Mucosa of stomach (tissue), 1 donor: ENCODE measurements at regions not wholly inside any gene's neighbourhood (a gene's known extent, or its start where the extent isn't known, plus 50 kb on each side); places are given as distances from the start of the nearest gene placed in this dataset.
A peak's percentile ranks its signal among the peaks of the same experiment; 100 is the strongest.

Source experiments
- H3K27me3 ChIP-seq: one replicate; pipeline ENCODE4 v1.7.0; 2013; ENCODE audit warnings: mild to moderate bottlenecking, low read length; ENCODE audit not compliant: control insufficient read depth, insufficient read depth
- H3K36me3 ChIP-seq: one replicate; pipeline ENCODE4 v1.7.0; 2013; ENCODE audit warnings: low read length; ENCODE audit not compliant: control insufficient read depth, insufficient read depth
- H3K4me1 ChIP-seq: one replicate; pipeline ENCODE4 v1.7.0; 2013; ENCODE audit warnings: mild to moderate bottlenecking, low read length; ENCODE audit not compliant: control insufficient read depth, insufficient read depth
- H3K4me3 ChIP-seq: one replicate; pipeline ENCODE4 v1.7.0; 2013; ENCODE audit warnings: low read length
- H3K9ac ChIP-seq: one replicate; pipeline ENCODE4 v1.7.0; 2013; ENCODE audit warnings: mild to moderate bottlenecking, low read length, moderate library complexity
- H3K9me3 ChIP-seq: one replicate; pipeline ENCODE4 v1.7.0; 2013; ENCODE audit warnings: mild to moderate bottlenecking, low read length, moderate library complexity; ENCODE audit not compliant: control insufficient read depth
- donor health status: Pancreatic carcinoma.

DNA sequence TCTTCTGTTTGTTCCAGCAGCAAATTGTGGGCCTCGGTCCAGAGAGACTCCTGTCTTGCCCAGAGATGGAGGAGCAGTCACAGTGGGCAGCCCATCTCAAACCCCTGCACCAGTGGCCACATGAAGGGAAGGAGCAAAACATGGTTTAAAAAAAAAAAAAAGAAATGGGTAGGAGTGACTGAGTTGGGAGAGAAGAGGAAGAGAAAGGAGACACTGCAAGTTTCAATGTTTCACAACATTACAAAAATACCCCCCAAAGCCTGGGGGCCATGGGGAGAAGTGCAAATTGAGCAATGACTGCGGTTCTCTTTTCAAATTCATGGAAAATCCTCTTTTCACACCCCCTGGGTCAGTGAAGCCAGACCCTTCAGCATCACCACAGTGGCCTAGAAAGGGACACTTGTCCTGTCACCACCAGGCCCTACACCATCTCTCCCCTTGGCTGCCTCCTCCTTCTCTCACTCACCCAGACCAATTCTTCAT lies 117.1 kb downstream of the ZFP36L2 start:
- no peak overlapping the region for H3K9ac ChIP-seq
- H3K4me1 ChIP-seq: peaks cover 25% of the 10 kb centered on the region
- H3K36me3 ChIP-seq: no peaks in the 10 kb centered on the region
- no peaks in the 10 kb centered on the region for H3K27me3 ChIP-seq
- no peaks in the 10 kb centered on the region for H3K9me3 ChIP-seq
- H3K4me3 ChIP-seq: no peak overlapping the region

DNA sequence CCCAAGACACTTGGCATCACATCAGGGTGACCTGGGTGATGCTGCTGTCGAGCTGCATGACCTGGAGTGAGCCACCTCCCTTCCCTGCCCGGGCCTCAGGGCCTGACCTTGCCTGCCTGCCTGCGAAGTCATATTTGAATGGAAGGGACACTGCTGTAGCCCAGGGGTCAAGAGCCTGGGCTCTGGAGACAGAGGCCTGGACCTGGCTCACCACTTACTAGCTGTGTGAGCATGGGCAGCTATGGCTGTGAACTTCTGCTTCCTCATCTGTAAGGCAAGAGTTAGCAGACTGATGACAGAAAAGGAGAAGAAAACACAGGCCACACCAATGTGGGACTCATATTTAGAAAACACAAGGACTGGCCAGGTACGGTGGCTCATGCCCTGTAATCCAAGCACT lies 118.7 kb downstream of the ZFP36L2 start:
- H3K9ac ChIP-seq: no peak overlapping the region
- no peaks in the 10 kb centered on the region for H3K9me3 ChIP-seq
- H3K4me1 ChIP-seq: peaks cover 25% of the 10 kb centered on the region
- H3K36me3 ChIP-seq: no peaks in the 10 kb centered on the region
- no peak overlapping the region for H3K4me3 ChIP-seq
- no peaks in the 10 kb centered on the region for H3K27me3 ChIP-seq

DNA sequence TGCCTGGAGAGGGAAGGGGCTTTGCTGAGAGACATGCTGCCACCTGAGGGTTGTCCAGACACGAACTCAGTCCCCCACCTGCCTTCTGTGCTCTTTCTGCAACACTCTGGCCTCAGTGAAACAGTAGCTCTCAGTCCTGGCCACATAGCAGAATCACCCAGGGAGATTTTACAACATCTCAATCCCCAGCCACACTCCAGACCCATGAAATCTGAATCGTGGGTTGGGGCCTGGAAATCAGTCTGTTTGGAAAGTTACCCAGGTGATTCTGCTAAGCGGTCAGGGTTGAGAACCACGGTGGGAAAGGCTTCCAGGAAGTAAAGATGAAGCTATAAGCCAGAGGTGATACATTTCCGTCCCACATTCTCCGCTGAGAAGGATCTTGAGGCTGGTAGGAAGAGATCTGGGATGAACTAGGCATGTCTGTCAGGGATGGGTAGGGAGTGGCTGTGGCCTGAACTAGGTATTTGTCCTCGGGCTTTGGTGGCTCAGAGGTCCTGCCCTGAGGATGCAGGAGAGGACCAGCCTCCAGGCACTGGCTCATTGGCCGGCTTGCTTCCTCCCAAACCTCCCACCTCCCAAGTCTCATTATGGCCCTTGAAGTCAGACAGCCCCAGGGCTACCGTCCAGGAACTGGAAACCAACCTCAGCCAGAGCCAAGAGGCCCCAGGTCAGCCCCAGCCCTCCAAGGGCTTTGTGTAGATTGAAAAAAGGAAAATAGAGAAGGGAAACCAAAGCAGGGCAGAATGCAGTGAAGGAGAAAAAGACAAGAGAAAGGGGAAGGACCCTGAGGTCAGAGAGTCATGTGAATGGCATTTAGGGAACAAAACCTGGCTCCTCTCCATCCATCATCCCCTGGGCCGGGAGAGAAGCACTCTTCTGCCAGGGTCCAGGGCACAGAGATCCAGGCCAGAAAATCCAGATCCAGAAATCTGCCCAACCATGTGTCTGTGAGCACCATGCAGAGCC lies 119.6 kb downstream of the ZFP36L2 start:
- Histone ChIP-seq H3K36me3 (no peaks in the 10 kb centered on the region), H3K9me3 (no peaks in the 10 kb centered on the region), H3K27me3 (no peaks in the 10 kb centered on the region), H3K4me1 (peaks cover 27% of the 10 kb centered on the region), H3K4me3 (no peak overlapping the region), H3K9ac (peak overlapping the region; percentile 38)

DNA sequence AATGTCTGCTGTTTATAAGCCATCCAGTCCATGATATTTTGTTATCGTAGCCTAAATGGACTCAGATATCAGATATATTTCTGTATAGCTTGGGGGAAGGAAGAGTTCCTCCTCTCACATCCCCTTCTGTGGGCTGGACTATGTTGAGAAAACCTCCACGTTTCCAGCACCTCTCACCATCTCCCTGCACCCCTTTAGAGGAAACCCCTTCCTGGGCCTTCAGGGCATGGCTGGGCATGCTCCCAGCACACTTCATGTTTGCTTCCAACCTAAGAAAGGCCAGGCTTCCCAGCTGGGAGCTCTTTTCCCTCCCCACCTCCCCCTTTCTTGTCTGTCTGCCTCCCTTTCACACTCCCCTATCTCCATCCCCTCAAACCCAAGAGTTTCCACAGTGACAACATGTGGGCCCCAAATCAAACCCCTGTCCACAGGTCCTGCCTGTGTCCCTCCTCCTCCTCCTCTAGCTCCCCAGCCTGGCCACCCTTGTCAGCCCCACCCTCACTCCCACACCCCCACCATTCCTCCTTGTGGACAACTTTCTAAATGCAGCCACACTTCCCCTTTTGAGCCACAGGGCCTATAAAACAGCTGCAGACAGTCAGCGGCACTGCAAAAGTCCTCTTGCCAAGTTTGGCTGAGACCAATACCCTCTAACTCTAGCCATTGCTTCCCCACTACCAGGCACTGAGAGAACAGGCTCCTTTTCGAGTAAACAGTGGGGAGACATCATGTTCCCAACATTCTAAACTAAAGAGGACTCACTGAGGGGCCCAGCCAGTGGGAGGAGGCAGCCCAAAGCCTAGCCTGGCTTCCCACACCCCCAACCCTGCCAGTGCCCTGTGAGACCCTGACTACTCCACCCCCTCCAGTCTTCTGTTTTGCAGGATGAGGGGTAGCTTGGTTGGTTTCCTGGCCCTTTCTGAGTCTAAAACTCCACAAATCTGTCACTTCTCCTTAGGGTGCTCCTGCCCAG lies 120.5 kb downstream of the ZFP36L2 start:
- H3K9me3 ChIP-seq: no peaks in the 10 kb centered on the region
- no peak overlapping the region for H3K4me3 ChIP-seq
- H3K27me3 ChIP-seq: no peaks in the 10 kb centered on the region
- H3K4me1 ChIP-seq: peaks cover 36% of the 10 kb centered on the region
- H3K9ac ChIP-seq: peak overlapping the region; percentile 38
- H3K36me3 ChIP-seq: no peaks in the 10 kb centered on the region

DNA sequence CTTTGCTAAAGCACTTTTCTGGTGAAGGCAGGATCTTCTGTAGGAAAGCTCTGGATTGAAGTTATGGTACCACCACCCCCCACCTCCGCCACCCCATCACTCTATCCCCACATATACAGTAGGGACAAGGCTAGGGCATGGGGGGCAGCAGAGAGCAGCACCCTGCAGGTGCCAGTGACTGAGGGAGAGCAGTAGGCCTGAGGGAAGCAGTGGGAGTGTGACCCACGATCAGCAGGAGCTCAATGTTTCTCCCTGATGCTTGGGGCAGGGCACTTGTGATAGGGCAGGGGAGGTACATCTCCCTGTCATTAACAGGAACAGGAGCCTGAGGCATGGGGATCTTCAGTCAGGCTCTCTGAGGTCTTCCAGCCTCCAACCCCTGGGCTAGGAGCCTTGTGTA lies 121.6 kb downstream of the ZFP36L2 start:
- peaks cover 36% of the 10 kb centered on the region for H3K4me1 ChIP-seq
- no peaks in the 10 kb centered on the region for H3K27me3 ChIP-seq

DNA sequence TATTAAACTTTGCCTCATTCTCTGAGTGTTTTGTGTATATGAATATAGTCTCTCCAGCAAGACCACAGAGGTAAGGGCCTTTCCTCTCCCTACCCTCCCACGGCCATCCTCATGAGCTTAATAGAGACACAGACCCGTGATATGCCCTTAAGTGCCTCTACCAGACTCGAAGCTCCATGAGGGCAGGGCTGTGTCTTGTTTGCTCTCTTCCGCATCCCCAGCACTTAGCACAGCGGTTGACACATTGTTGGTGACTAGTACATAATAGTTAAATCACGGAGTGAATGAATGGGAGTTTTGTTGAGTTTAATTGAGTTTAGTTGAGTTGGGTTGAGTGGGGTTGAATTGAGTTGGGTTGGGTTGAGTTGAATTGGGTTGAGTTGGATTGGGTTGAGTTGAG lies 122.3 kb downstream of the ZFP36L2 start:
- peaks cover 36% of the 10 kb centered on the region for H3K4me1 ChIP-seq
- H3K4me3 ChIP-seq: no peak overlapping the region
- H3K9ac ChIP-seq: no peak overlapping the region
- no peaks in the 10 kb centered on the region for H3K36me3 ChIP-seq
- H3K9me3 ChIP-seq: no peaks in the 10 kb centered on the region
- H3K27me3 ChIP-seq: no peaks in the 10 kb centered on the region

More for the DNA sequence above, 121.6 kb downstream of the ZFP36L2 start:
- no peak overlapping the region for H3K9ac ChIP-seq
- H3K4me3 ChIP-seq: no peak overlapping the region
- no peaks in the 10 kb centered on the region for H3K9me3 ChIP-seq
- H3K36me3 ChIP-seq: no peaks in the 10 kb centered on the region

DNA sequence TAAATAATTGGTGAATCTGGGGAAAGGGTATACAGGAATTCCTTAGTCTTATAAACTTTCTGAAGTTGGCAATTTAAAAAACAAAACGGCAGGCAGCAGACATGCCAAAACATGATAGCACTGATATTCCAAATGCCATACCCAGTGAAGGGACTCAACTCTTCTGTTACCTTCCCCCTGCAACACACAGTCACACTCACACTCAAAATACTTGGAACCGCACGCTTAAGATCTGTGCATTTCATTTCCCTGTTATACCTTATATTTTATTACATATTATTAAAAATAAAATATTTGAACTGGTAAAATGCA lies 123.4 kb downstream of the ZFP36L2 start:
- Histone ChIP-seq H3K36me3 (no peaks in the 10 kb centered on the region), H3K4me3 (no peak overlapping the region), H3K9ac (no peak overlapping the region), H3K9me3 (no peaks in the 10 kb centered on the region), H3K4me1 (peaks cover 26% of the 10 kb centered on the region), H3K27me3 (no peaks in the 10 kb centered on the region)

DNA sequence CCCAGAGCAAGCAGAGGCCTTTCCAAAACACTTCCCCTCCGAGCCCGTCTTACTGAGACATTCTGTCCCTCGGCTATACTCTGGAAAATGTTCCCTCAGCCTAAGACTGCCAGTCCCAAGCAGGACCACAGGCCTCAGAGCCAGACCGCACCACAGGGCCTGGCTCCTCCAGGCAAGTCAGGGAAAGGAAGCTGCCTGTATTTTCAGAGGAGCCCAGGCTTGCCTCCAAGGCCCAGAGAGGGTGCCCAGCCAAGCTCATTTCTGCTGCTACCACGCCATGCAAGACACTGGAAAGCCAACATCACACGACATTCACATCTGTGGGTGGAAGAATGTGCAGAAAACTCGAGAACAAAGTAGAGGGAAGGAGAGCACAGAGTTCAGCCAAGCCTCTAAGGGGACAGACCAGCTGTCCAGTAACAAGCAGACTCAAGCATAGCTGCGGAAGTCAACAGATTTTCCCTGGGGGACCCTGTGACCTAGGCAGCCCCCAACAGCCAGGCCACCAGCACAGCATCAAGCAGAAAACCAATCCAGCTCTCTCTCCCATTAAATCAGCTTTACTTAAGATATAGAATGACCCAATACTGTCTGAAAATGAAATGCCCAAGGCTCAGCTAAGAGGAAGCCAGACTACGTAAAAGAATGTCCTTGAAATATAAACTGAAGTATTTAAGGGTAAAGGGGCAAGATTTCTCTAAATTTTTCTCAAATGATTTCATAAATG lies 123.9 kb downstream of the ZFP36L2 start:
- Histone ChIP-seq H3K36me3 (no peaks in the 10 kb centered on the region), H3K27me3 (no peaks in the 10 kb centered on the region), H3K4me3 (no peak overlapping the region), H3K4me1 (peaks cover 26% of the 10 kb centered on the region), H3K9ac (no peak overlapping the region), H3K9me3 (no peaks in the 10 kb centered on the region)

DNA sequence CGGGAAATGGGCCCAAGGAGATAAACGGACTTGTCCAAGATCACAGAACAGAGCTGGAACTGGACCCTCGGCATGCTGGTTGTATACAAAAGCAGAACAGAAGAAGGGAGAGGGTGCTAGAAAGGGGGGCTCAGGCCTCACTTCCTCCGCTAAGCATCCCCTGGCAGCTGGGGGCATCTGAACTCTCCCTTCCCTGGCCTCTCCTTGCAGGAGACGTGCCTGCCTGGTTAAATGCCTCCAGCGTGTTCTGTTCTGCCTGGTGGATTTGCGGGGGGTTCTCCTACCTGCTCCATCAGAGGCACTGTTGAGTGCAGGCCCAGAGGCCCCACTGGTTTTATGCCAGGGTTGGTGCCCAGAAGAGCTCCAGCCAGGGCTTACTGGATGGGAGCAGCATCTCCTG lies 124.7 kb downstream of the ZFP36L2 start:
- Histone ChIP-seq H3K4me3 (no peak overlapping the region), H3K9me3 (no peaks in the 10 kb centered on the region), H3K27me3 (no peaks in the 10 kb centered on the region), H3K36me3 (no peaks in the 10 kb centered on the region), H3K4me1 (peaks cover 23% of the 10 kb centered on the region), H3K9ac (peak overlapping the region; percentile 68)

DNA sequence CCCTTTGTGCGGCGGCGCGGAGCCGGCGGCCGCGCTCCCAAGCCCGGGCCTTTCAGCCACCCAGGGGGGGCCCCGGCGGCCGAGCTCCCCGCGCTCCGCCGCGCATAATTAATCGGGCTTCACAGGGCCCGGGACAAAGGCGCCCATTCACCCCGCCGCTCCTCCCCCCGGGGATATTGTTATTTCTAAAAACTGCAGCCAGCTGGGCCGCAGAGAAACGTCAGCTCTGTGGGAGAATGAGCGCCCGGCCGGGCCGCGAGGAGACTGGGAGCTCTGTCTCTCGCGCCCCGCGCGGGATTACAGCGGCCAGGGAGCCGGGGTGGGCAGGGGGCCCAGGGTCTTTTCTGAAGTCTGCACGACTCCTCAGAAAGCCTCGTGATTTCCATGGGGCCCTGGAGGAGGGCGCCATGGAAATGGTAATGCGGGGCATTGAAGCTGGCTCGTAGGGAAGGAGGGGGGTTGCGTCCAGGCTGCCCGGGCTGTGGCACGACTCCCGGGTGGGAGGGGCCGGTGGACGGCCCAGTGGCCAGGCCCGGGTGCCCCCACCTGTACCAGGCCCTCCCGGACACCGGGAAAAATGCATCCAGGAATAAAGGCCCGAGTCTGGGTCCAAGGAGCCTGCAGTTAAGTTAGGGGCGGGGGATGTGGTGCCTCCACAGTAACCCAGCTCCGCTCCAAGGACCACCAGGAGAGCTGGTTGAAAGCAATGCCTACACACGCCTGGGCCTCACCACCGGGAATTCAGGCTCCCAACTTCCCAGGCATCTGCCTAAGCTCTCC lies 125.3 kb downstream of the ZFP36L2 start:
- Histone ChIP-seq H3K9ac (peak overlapping the region; percentile 68), H3K4me1 (peaks cover 16% of the 10 kb centered on the region), H3K4me3 (no peak overlapping the region)

DNA sequence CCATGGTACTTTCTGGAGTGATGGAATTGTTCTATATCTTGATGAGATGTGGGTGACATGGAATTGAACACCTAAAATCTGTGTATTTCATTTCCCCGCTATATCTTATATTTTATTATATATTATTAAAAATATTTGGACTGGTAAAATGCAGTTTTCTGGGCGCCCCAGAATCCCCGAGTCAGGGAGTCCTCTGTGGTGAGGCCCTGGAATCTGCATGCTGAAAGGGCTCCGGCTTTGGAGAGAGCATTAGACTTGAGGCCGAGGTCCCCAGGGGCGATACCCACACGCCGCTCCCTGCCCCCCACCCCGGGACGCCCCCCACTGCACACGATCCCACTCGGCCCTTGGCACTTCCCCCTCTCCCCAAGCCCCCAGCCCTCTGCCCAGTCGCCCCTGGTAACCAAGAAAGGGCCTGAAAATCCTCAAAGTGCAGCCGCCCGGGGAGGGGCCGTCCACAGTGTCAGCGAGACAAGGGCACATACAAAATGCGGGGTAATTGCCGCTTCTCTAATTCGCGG lies 126.0 kb downstream of the ZFP36L2 start:
- Histone ChIP-seq H3K36me3 (no peaks in the 10 kb centered on the region), H3K4me3 (no peak overlapping the region), H3K9ac (peak overlapping the region; percentile 68), H3K27me3 (no peaks in the 10 kb centered on the region), H3K9me3 (no peaks in the 10 kb centered on the region), H3K4me1 (peaks cover 11% of the 10 kb centered on the region)

More for the DNA sequence above, 125.3 kb downstream of the ZFP36L2 start:
- no peaks in the 10 kb centered on the region for H3K9me3 ChIP-seq
- H3K27me3 ChIP-seq: no peaks in the 10 kb centered on the region
- H3K36me3 ChIP-seq: no peaks in the 10 kb centered on the region
